ENCODE measurements at regions not wholly inside any gene's neighbourhood (a gene's known extent, or its start where the extent isn't known, plus 50 kb on each side); places are given as distances from the start of the nearest gene placed in this dataset.

- POLR2A ChIA-PET = no interaction called here
These were observed 75.9 kb upstream of the MRPS6 start for GRCh38 chr21:33997436-33997835.

More at GRCh38 chr21:33997436-33997835, 75.9 kb upstream of the MRPS6 start:
- H3K4me1 ChIP-seq (ENCODE audit: control insufficient read depth, extremely low read depth, insufficient read depth, low read length) = peaks cover 4% of the 10 kb centered on the region
- no peak overlapping the region for H3K4me2 ChIP-seq (ENCODE audit: insufficient read depth, low read length)
- BruUV-seq (replicated peaks) = no TSS peak
- no peaks in the 10 kb centered on the region for H3K36me3 ChIP-seq (ENCODE audit: control insufficient read depth in 2 of 2, extremely low read depth in 1 of 2, insufficient read depth in 2 of 2, low read length in 2 of 2)
- H4K20me1 ChIP-seq (replicated peaks; ENCODE audit: control insufficient read depth, extremely low read depth, insufficient read depth, low read length) = no peaks in the 10 kb centered on the region
- FAIRE-seq = no peak
- dilution Hi-C loops (cut with MboI; ENCODE audit: extremely low pct_ligation_motif_present, low sequenced_read_pairs) = no loop called here
- no peak for DNase-seq (ENCODE audit: low read depth, low spot score)
- H3K9me1 ChIP-seq (replicated peaks; ENCODE audit: control insufficient read depth, extremely low read depth, insufficient read depth, low read length) = no peaks in the 10 kb centered on the region
- H3K9me3 ChIP-seq (replicated peaks; ENCODE audit: control insufficient read depth, insufficient read depth, low read length) = no peaks in the 10 kb centered on the region
- H3K4me3 ChIP-seq (replicated peaks in 1 of 3; ENCODE audit: insufficient read depth in 1 of 3, low read depth in 1 of 3, low read length in 3 of 3) = no peak overlapping the region
- no peak for TF ChIP-seq JUN (IDR thresholded peaks at IDR 0.05; ENCODE audit: borderline replicate concordance, insufficient read depth, insufficient read length, low read depth)
- TF ChIP-seq POLR2AphosphoS5 (IDR thresholded peaks at IDR 0.05; ENCODE audit: insufficient read depth, low read depth, low read length) = no peak
- no peak for TF ChIP-seq MYC (IDR thresholded peaks at IDR 0.05; ENCODE audit: low read depth, low read length)
- no peak for TF ChIP-seq CTCF (IDR thresholded peaks at IDR 0.05; ENCODE audit: extremely low read depth in 1 of 2, insufficient read depth in 1 of 2, low read depth in 1 of 2, low read length in 2 of 2)
- TF ChIP-seq POLR2A (IDR thresholded peaks at IDR 0.05; ENCODE audit: low read depth, low read length) = no peak
- no peak for TF ChIP-seq MAX (IDR thresholded peaks at IDR 0.05; ENCODE audit: insufficient read depth, insufficient read length)
- no peak for TF ChIP-seq EZH2 (IDR thresholded peaks at IDR 0.05; ENCODE audit: borderline replicate concordance, low read depth, low read length, severe bottlenecking)
- no peak for TF ChIP-seq FOS (IDR thresholded peaks at IDR 0.05; ENCODE audit: borderline replicate concordance, insufficient read depth, low read length)
- peaks cover 2 to 7% of the 10 kb centered on the region in 2 experiments for H3K27me3 ChIP-seq (ENCODE audit: control insufficient read depth in 2 of 2, insufficient read depth in 2 of 2, low read length in 2 of 2)
- no peak overlapping the region for H3K9ac ChIP-seq (replicated peaks; ENCODE audit: extremely low read depth, insufficient read depth, low read length)
- no peak overlapping the region for H2AFZ ChIP-seq (ENCODE audit: low read depth, low read length)
- intact Hi-C loops (cut with micrococcal nuclease) = no loop called here
- CTCF ChIA-PET = no interaction called here
- H3K79me2 ChIP-seq (ENCODE audit: control insufficient read depth, insufficient read depth, low read length) = no peaks in the 10 kb centered on the region
- H3K27ac ChIP-seq (ENCODE audit: insufficient read depth, low read depth, low read length) = no peak overlapping the region
